GM12878 (cell line): ENCODE measurements at regions not wholly inside any gene's neighbourhood (a gene's known extent, or its start where the extent isn't known, plus 50 kb on each side); places are given as distances from the start of the nearest gene placed in this dataset.

ENCODE experiments used
- ATAC-seq: fragments of 200-7000 bp; cut with Tn5 transposase; 3 replicates; pipeline ENCODE4 v1.9.1; 2020; ENCODE audit warnings: mild to moderate bottlenecking, moderate library complexity
- BruUV-seq: library from RNA; stranded (reverse); fragments of 400-500 nt; replicated peaks from 2 replicates; lab custom pipeline; 2021; lab: Mats Ljungman, UMichigan
- CTCF ChIA-PET: fragments of 300-600 bp; sonication (Branson Sonifier 250); formaldehyde crosslinking; extraction: SDS; loops from one replicate; lab custom pipeline; 2021; ENCODE audit warnings: inconsistent platforms; lab: Yijun Ruan, JAX
- POLR2A ChIA-PET: fragments of 350-600 bp; formaldehyde crosslinking; extraction: SDS; loops from one replicate; lab custom pipeline; 2021; ENCODE audit warnings: inconsistent platforms; lab: Charles Lee
- RAD21 ChIA-PET: fragments of 300-600 bp; sonication (Branson Sonifier 250); formaldehyde crosslinking; loops from one replicate; lab custom pipeline; 2023; ENCODE audit warnings: antibody characterized with exemption; ENCODE audit not compliant: unreplicated experiment; lab: Charles Lee
- SMC1A ChIA-PET: fragments of 300-600 bp; sonication (Branson Sonifier 250); formaldehyde crosslinking; loops from one replicate; lab custom pipeline; 2023; ENCODE audit not compliant: unreplicated experiment, uncharacterized antibody; lab: Charles Lee
- DNase-seq: peaks from one replicate; pipeline ENCODE4 v3.0.0-alpha.2; 2011; ENCODE audit warnings: low read depth, low spot score
- FAIRE-seq: peaks from 3 replicates; lab custom pipeline; 2011; peaks lifted over from hg19 to GRCh38; lab: Jason Lieb, UNC
- H2AFZ ChIP-seq: 2 replicates; pipeline ENCODE4 v1.6.0; 2011; ENCODE audit warnings: low read depth, low read length, control low read depth; ENCODE audit not compliant: control insufficient read depth
- H3K27ac ChIP-seq: 2 replicates; pipeline ENCODE4 v1.5.1; 2011; ENCODE audit warnings: control low read depth; ENCODE audit not compliant: control insufficient read depth, insufficient read depth
- H3K27me3 ChIP-seq, 2 experiments: replicated peaks in 1 of 2; 2 replicates each; pipeline versions ENCODE4 v1.6.0 to v1.6.1; 2011; ENCODE audit warnings: low read length in 1 of 2; ENCODE audit not compliant: control insufficient read depth in 2 of 2, insufficient read depth in 2 of 2
- H3K36me3 ChIP-seq, 2 experiments: 2 replicates each; pipeline ENCODE4 v1.5.1; 2011; ENCODE audit warnings: low read length in 1 of 2; ENCODE audit not compliant: control insufficient read depth in 2 of 2, insufficient read depth in 2 of 2
- H3K4me1 ChIP-seq: 2 replicates; pipeline ENCODE4 v1.6.1; 2011; ENCODE audit warnings: mild to moderate bottlenecking, low read length, moderate library complexity, mixed read lengths; ENCODE audit not compliant: control insufficient read depth, insufficient read depth
- H3K4me2 ChIP-seq: 2 replicates; pipeline ENCODE4 v1.6.0; 2011; ENCODE audit warnings: control low read depth; ENCODE audit not compliant: control insufficient read depth, insufficient read depth
- H3K4me3 ChIP-seq: fragments of 200-600 bp; sonication (generic); 2 replicates; pipeline ENCODE4 v1.5.1; 2016
- H3K79me2 ChIP-seq: 2 replicates; pipeline ENCODE4 v1.6.0; 2011; ENCODE audit warnings: low read length; ENCODE audit not compliant: control insufficient read depth, insufficient read depth
- H3K9ac ChIP-seq: 2 replicates; pipeline ENCODE4 v1.8.0; 2011; ENCODE audit warnings: low read length, control low read depth, mixed read lengths; ENCODE audit not compliant: control insufficient read depth, insufficient read depth
- H3K9me3 ChIP-seq: replicated peaks from 3 replicates; pipeline ENCODE4 v1.5.1; 2011; ENCODE audit warnings: mild to moderate bottlenecking, low read length; ENCODE audit not compliant: control insufficient read depth, insufficient read depth
- H4K20me1 ChIP-seq: 2 replicates; pipeline ENCODE4 v1.6.0; 2011; ENCODE audit not compliant: control insufficient read depth, insufficient read depth
- E2F8 ChIP-seq: fragments of 450-650 bp; IDR thresholded peaks from 2 replicates; pipeline ENCODE4 v1.6.1; 2018; ENCODE audit warnings: mild to moderate bottlenecking, low read depth, moderate library complexity; ENCODE audit not compliant: partially characterized antibody
- IKZF2 ChIP-seq, 2 experiments: fragments of 450-650 bp; IDR thresholded peaks; 2 replicates each; pipeline ENCODE4 v1.6.1; 2017; ENCODE audit warnings: mild to moderate bottlenecking in 2 of 2, moderate library complexity in 2 of 2
- PAX5 ChIP-seq: IDR thresholded peaks from 2 replicates; pipeline ENCODE4 v1.6.1; 2011; ENCODE audit warnings: low read depth, low read length, borderline replicate concordance
- PRDM15 ChIP-seq: fragments of 450-650 bp; formaldehyde crosslinking; IDR thresholded peaks from 2 replicates; pipeline ENCODE4 v1.4.0; 2020; ENCODE audit warnings: mild to moderate bottlenecking, moderate library complexity
- SKIL ChIP-seq: fragments of 450-650 bp; IDR thresholded peaks from 2 replicates; pipeline ENCODE4 v1.6.1; 2017; ENCODE audit warnings: mild to moderate bottlenecking, low read depth, inconsistent platforms; ENCODE audit not compliant: poor library complexity, severe bottlenecking
- ZBTB33 ChIP-seq: fragments of 450-650 bp; IDR thresholded peaks from 2 replicates; pipeline ENCODE4 v1.6.1; 2017; ENCODE audit warnings: mild to moderate bottlenecking
- ZNF384 ChIP-seq: IDR thresholded peaks from 2 replicates; pipeline ENCODE4 v1.6.1; 2012; ENCODE audit warnings: low read depth, mild to moderate bottlenecking, low read length, improper control_type of control experiment, borderline replicate concordance
- WGBS: methylation state at CpG from one replicate; pipeline ENCODE4 v1.1.6; 2016; ENCODE audit warnings: low lambda C conversion rate; ENCODE audit not compliant: insufficient replicate concordance, insufficient coverage; ENCODE audit errors: missing lambda C conversion rate; 5-methylcytosine and 5-hydroxymethylcytosine counted together
- in situ Hi-C: fragments of 300-500 bp; cut with MboI; formaldehyde crosslinking; loops from 9 replicates; pipeline ENCODE4 v1.14.3; 2018; ENCODE audit warnings: mixed read lengths
- intact Hi-C: fragments of 100-400 bp; cut with micrococcal nuclease; formaldehyde crosslinking; loops from one replicate; pipeline ENCODE4 v1.14.2; 2022; ENCODE audit not compliant: unreplicated experiment

GRCh38 chr11:95713428-95713827, 76.2 kb downstream of the FAM76B start (continued):
- TF ChIP-seq E2F8, result no peak

GRCh38 chr11:95711945-95712221, 77.7 kb downstream of the FAM76B start:
- Histone ChIP-seq H3K9me3 (no peaks in the 10 kb centered on the region), H3K4me1 (peaks cover 26% of the 10 kb centered on the region), H2AFZ (peak overlapping the region; percentile 22; the same call in 1 of the 2 replicates), H3K27me3 (no peaks in the 10 kb centered on the region), H3K27ac (no peak overlapping the region), H3K4me3 (no peak overlapping the region), H4K20me1 (no peaks in the 10 kb centered on the region), H3K79me2 (no peaks in the 10 kb centered on the region), H3K36me3 (no peaks in the 10 kb centered on the region), H3K9ac (no peak overlapping the region), H3K4me2 (peak overlapping the region; percentile 80)
- no TSS peak for BruUV-seq
- FAIRE-seq, result peak; percentile 49
- DNase-seq, result peak; percentile 13
- ATAC-seq, result peak; percentile 56
- ChIA-PET CTCF (interaction anchor here (0.7 to 17.7 kb wide), 13 partner anchors 8 to 1161 kb away, joined by 3 to 590 read pairs (median 4); partner anchors contain the start of gene SESN3), POLR2A (interaction anchor here (1.0 to 6.5 kb wide), 8 partner anchors 8 to 619 kb away, joined by 3 to 39 read pairs (median 7); partner anchors contain the start of genes CEP57, FAM76B and SESN3), SMC1A (interaction anchor here (0.9 to 20.2 kb wide), 20 partner anchors 10 to 644 kb away, joined by 3 to 474 read pairs (median 7); partner anchors contain the start of genes SESN3 and SRSF8), RAD21 (interaction anchor here (0.7 to 12.7 kb wide), 18 partner anchors 13 to 644 kb away, joined by 3 to 425 read pairs (median 4); partner anchors contain the start of gene SESN3)
- in situ Hi-C loops (no loop called here), intact Hi-C loops (loop anchor here (10.0 kb wide), 2 partner anchors 713 to 1107 kb away; no protein-coding TSS in a partner anchor)
- WGBS, result 20% methylated on average over 3 of the region's 3 CpGs
- no peak for TF ChIP-seq ZBTB33
- peak in 1 of 2 experiments; percentile 38; a peak in 1 of 4 replicates for TF ChIP-seq IKZF2 (IDR thresholded peaks at IDR 0.05)
- no peak for TF ChIP-seq PAX5
- peak; percentile 14 for TF ChIP-seq SKIL
- TF ChIP-seq ZNF384, result no peak
- no peak for TF ChIP-seq PRDM15 (CRISPR knock-in tag)
